ENCODE measurements at regions not wholly inside any gene's neighbourhood (a gene's known extent, or its start where the extent isn't known, plus 50 kb on each side); places are given as distances from the start of the nearest gene placed in this dataset.
"Not testable (repeated sequence)": the region's sequence is repeated elsewhere in the genome, so short reads cannot be mapped to it uniquely, and the experiment has no call there.

DNA sequence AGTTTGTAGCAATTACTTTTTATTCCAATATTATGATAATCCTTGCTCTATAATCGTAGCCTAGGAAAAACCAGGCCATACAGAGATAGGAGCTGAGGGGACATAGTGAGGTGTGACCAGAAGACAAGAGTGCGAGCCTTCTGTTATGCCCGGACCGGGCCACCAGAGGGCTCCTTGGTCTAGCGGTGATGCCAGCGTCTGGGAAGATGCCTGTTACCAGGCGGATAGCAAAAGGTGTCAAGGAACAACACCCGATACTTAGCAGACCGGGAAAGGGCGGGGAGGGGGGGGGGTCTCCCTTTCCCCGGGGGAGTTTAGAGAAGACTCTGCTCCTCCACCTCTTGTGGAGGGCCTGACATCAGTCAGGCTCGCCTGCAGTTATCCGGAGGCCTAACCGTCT, 67.1 kb upstream of the MUC20 start:
- H3K27ac ChIP-seq (ENCODE audit: extremely low read length, insufficient read depth, low read length); H2AFZ ChIP-seq (ENCODE audit: low read length); H3K4me3 ChIP-seq (replicated peaks in 1 of 3; ENCODE audit: insufficient read depth in 1 of 3, low read depth in 2 of 3, low read length in 3 of 3); H4K20me1 ChIP-seq (ENCODE audit: insufficient read depth, low read length); POLR2A ChIA-PET; FAIRE-seq; H3K36me3 ChIP-seq (replicated peaks in 1 of 2; ENCODE audit: control insufficient read depth in 1 of 2, insufficient read depth in 2 of 2, low read length in 2 of 2); H3K9ac ChIP-seq (ENCODE audit: insufficient read depth, low read depth, low read length); H3K4me1 ChIP-seq (ENCODE audit: insufficient read depth, low read length); in situ Hi-C loops (cut with HindIII; ENCODE audit: extremely low pct_ligation_motif_present, low pct_unique_long_range_greater_than_20kb); BruUV-seq (replicated peaks); H3K4me2 ChIP-seq (ENCODE audit: low read depth, low read length); intact Hi-C loops (cut with micrococcal nuclease; ENCODE audit: unreplicated experiment); H3K79me2 ChIP-seq (ENCODE audit: insufficient read depth, low read length); DNase-seq (ENCODE audit: low spot score); H3K27me3 ChIP-seq (ENCODE audit: control insufficient read depth in 1 of 2, insufficient read depth in 2 of 2, low read length in 2 of 2); H3K9me3 ChIP-seq (ENCODE audit: low read length): not testable (repeated sequence)
- peak; percentile 15; the same call in 1 of the 3 replicates for ATAC-seq
- TF ChIP-seq, protein P1, sequence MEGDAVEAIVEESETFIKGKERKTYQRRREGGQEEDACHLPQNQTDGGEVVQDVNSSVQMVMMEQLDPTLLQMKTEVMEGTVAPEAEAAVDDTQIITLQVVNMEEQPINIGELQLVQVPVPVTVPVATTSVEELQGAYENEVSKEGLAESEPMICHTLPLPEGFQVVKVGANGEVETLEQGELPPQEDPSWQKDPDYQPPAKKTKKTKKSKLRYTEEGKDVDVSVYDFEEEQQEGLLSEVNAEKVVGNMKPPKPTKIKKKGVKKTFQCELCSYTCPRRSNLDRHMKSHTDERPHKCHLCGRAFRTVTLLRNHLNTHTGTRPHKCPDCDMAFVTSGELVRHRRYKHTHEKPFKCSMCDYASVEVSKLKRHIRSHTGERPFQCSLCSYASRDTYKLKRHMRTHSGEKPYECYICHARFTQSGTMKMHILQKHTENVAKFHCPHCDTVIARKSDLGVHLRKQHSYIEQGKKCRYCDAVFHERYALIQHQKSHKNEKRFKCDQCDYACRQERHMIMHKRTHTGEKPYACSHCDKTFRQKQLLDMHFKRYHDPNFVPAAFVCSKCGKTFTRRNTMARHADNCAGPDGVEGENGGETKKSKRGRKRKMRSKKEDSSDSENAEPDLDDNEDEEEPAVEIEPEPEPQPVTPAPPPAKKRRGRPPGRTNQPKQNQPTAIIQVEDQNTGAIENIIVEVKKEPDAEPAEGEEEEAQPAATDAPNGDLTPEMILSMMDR (CRISPR knock-in tag; IDR thresholded peaks at IDR 0.05), result peak; percentile 38
- TF ChIP-seq STAG1 (CRISPR knock-in tag; IDR thresholded peaks at IDR 0.05) (peak; percentile 23; the same call in 1 of the 2 replicates), RFXANK (CRISPR knock-in tag; IDR thresholded peaks at IDR 0.05) (peak; percentile 86; the same call in 1 of the 2 replicates), RFX5 (IDR thresholded peaks at IDR 0.05; ENCODE audit: low read depth, low read length) (peak; percentile 72), TBX3 (IDR thresholded peaks at IDR 0.05; ENCODE audit: borderline replicate concordance) (peak; percentile 41; the same call in 1 of the 2 replicates)
- 2% methylated on average over 5 of the region's 14 CpGs for WGBS (ENCODE audit: low lambda C conversion rate)
- CTCF ChIA-PET (ENCODE audit: low intra/inter-chr PET ratio, low total read pairs), result interaction anchor here (0.7 kb wide), 1 partner anchor 121 kb away, joined by 5 read pairs; no protein-coding TSS in a partner anchor

- H3K27me3 ChIP-seq (ENCODE audit: control insufficient read depth in 1 of 2, insufficient read depth in 2 of 2, low read length in 2 of 2); BruUV-seq (replicated peaks); in situ Hi-C loops (cut with HindIII; ENCODE audit: extremely low pct_ligation_motif_present, low pct_unique_long_range_greater_than_20kb); H4K20me1 ChIP-seq (ENCODE audit: insufficient read depth, low read length); FAIRE-seq; H3K9ac ChIP-seq (ENCODE audit: insufficient read depth, low read depth, low read length); intact Hi-C loops (cut with micrococcal nuclease; ENCODE audit: unreplicated experiment); POLR2A ChIA-PET; H3K4me2 ChIP-seq (ENCODE audit: low read depth, low read length); H3K36me3 ChIP-seq (replicated peaks in 1 of 2; ENCODE audit: control insufficient read depth in 1 of 2, insufficient read depth in 2 of 2, low read length in 2 of 2); DNase-seq (ENCODE audit: low spot score); H3K27ac ChIP-seq (ENCODE audit: extremely low read length, insufficient read depth, low read length); H3K4me3 ChIP-seq (replicated peaks in 1 of 3; ENCODE audit: insufficient read depth in 1 of 3, low read depth in 2 of 3, low read length in 3 of 3); H3K79me2 ChIP-seq (ENCODE audit: insufficient read depth, low read length); H3K4me1 ChIP-seq (ENCODE audit: insufficient read depth, low read length); ATAC-seq; H3K9me3 ChIP-seq (ENCODE audit: low read length); H2AFZ ChIP-seq (ENCODE audit: low read length); CTCF ChIA-PET (ENCODE audit: low intra/inter-chr PET ratio, low total read pairs): not testable (repeated sequence)
- no CpG with 5 or more reads among the region's 19 CpGs for WGBS (ENCODE audit: low lambda C conversion rate)
Measured at GRCh38 chr3:195647912-195648702, 64.4 kb upstream of the APOD start.

DNA sequence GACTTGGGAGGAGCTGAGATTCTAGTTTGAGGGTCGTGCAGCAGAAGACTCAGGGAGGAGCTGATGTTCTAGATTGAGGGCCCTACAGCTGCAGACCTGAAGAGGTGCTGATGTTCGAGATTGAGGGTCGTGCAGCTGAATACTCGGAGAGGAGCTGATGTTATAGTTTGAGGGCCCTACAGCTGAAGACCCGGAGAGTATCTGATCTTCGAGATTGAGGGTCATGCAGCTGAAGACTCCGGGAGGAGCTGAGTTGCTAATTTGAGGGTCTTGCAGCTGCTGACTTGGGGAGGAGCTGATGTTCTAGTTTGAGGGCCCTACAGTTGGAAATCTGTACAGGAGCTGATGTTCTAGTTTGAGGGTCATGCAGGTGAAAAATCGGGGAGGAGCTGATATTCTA, 62.1 kb upstream of the APOD start:
- H3K36me3 ChIP-seq (replicated peaks in 1 of 2; ENCODE audit: control insufficient read depth in 1 of 2, insufficient read depth in 2 of 2, low read length in 2 of 2); H3K9ac ChIP-seq (ENCODE audit: insufficient read depth, low read depth, low read length); DNase-seq (ENCODE audit: low spot score); H3K4me2 ChIP-seq (ENCODE audit: low read depth, low read length); H3K27me3 ChIP-seq (ENCODE audit: control insufficient read depth in 1 of 2, insufficient read depth in 2 of 2, low read length in 2 of 2); ATAC-seq; H3K9me3 ChIP-seq (ENCODE audit: low read length); H3K79me2 ChIP-seq (ENCODE audit: insufficient read depth, low read length); intact Hi-C loops (cut with micrococcal nuclease; ENCODE audit: unreplicated experiment); H2AFZ ChIP-seq (ENCODE audit: low read length); POLR2A ChIA-PET; CTCF ChIA-PET (ENCODE audit: low intra/inter-chr PET ratio, low total read pairs); BruUV-seq (replicated peaks); H3K27ac ChIP-seq (ENCODE audit: extremely low read length, insufficient read depth, low read length); H4K20me1 ChIP-seq (ENCODE audit: insufficient read depth, low read length); FAIRE-seq; in situ Hi-C loops (cut with HindIII; ENCODE audit: extremely low pct_ligation_motif_present, low pct_unique_long_range_greater_than_20kb); H3K4me3 ChIP-seq (replicated peaks in 1 of 3; ENCODE audit: insufficient read depth in 1 of 3, low read depth in 2 of 3, low read length in 3 of 3); H3K4me1 ChIP-seq (ENCODE audit: insufficient read depth, low read length): not testable (repeated sequence)
- 82% methylated on average over 7 of the region's 8 CpGs for WGBS (ENCODE audit: low lambda C conversion rate)
